ENCODE measurements at regions not wholly inside any gene's neighbourhood (a gene's known extent, or its start where the extent isn't known, plus 50 kb on each side); places are given as distances from the start of the nearest gene placed in this dataset.

DNA sequence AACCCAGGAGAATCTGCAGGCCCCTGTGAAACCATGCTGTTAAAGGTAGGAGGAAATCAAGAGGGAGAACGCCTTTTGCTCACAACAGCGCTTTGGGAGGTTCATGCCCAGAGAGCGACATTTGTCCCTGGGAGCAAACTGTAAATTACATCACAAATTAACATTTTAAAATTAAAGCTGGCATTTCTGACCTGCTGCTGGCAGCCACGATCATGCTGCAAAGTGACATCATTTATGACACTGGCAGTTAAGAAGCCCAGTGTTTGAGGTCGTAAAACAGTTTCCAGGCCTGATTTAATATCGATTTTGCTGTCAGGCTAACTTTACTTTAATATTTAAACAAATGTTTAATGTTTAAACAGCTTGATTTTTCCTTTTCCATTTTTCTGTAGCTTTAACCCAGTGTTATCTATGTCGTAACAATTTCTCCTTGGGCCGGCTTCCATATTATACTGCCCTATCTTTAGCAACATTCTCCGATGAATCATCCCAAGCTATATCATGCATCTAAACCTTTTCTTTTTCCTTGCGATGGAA is 86.5 kb upstream of the NPVF start:
- no peak for DNase-seq

DNA sequence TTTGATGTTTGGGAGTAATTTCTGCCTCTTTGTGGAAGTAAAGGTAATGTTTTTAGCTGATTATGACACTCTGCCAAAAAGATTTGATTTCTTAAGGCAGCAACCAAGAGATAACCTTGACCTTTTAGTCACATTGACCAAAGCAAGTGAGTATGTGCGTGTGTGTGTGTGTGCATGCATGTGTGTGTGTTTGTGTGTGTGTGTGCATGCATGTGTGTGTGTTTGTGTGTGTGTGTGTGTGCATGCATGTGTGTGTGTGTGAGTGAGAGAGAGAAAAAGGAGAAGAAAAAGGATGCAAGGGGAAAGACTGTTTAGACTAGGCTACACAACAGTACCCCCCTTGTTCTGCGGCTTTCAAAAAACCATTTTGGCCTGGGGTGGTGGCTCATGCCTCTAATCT is 88.1 kb upstream of the NPVF start:
- DNase-seq = no peak

DNA sequence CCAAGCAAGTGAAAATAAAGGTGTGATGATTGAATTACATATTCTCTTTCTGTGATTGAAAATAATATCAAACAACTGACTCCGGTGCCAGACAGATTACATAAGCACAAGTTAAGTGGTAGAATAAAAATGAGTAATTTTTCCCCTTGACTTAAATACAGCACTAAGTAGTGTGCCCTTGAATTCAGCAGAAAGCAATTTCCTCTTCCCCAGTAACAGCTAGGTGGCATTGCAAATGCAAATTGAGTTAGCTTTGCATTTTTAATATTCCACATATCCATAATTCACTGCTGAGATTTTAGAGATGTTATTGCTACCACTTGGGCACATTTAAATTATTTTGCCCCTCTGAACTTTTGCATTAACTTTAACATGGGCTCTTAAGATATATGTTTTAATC is 89.8 kb upstream of the NPVF start:
- DNase-seq = no peak

DNA sequence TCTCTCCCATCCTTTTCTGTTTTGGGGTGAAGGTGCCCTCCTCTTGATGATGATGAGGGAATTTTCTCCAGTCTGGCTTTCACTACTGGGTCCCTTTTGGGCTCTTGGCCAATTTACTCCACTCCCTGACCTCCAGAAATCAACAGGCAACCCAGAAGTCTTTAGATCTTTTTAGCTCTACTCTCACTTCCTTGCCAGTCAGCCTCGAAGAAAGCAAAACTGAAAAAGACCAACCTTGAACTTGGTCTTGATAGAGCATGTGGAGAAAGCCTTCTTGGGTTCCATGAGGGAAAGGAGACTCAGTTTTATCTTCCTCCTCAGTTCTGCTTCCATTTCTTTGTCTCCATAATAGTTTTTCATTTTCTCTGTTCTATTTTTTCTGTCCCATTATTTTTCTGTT is 91.4 kb upstream of the NPVF start:
- no peak for DNase-seq

DNA sequence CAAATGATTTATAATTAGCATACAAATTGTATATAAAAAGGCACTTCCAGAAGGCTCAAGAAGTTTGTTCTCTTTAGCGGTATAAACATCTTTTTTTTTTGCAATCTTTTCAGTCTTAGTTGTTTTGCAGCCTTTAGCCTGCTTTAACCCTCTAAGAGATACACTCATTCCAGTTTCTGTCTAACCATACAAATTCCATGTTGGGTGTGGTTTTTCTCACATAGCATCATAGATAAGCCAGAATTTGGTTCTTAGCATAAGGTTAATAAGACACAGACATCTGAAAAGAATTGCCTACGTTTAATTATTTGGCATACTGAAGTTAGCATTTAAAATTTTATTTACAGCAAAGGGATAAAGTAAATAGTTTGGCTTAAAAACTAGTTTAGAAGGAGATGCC is 92.5 kb upstream of the NPVF start:
- no peak for DNase-seq

DNA sequence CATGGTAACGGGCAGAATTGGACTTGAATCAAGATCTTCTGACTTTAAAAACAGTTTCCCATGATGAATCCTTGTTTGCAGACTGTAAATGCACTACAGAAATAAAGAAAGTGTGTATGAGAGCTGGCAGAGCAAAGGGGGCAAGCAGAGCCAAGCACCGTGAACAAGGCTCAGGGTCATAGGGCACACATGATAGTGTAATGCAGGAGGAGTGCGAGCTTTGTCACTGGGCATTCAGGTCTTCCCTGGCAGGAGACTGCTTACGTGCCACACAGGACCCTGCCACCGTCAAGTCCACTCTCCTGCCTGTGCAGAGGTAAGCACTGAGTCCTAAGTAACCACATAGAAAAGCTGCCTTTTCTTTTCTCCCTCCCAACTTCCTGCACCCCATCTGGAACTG is 93.1 kb upstream of the NPVF start:
- no peak for DNase-seq

DNA sequence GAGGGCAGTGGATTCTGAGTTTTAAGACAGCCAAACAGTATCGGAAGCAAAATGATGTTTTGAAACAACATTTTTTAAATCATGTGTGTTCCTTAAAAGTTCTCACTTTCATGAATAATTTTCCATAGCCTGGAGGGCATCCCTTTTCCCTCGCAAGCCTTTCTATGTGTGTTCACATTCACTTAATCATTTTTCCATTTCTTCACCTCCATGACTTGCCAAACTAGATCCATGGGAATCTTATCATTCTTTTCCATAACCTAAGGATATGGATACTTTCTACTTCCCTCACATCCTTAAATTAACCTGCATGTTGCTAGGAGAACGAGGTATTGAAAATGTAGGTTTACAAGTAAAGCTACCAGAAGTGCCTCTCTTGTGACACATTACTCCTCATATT is 94.2 kb upstream of the NPVF start:
- no peak for DNase-seq

DNA sequence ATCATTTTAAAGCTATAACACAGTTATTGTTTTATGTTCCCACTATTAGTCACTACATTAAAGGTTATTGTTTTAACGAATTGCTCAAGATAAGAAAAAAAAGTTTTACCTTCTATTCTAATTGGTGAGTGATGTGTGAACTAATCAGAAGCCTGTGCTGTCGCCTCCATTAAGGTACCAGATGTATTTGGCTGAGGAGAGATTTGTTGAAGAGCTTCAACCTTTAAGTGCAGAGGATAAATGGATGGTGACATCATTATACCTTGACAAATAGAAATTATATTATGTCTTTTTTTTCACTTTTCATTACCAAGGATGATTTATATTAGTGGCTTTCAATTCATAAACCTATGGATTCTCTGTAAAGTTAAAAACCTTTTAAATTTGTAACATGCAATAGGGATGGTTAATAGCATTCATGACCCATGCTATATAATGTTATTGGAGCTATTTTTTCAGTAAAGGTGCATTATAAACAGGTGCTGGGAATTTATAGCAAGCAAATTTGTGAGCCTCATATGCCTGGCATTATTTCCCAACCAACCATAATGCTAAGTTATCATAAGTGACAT is 97.0 kb upstream of the NPVF start:
- DNase-seq = no peak

DNA sequence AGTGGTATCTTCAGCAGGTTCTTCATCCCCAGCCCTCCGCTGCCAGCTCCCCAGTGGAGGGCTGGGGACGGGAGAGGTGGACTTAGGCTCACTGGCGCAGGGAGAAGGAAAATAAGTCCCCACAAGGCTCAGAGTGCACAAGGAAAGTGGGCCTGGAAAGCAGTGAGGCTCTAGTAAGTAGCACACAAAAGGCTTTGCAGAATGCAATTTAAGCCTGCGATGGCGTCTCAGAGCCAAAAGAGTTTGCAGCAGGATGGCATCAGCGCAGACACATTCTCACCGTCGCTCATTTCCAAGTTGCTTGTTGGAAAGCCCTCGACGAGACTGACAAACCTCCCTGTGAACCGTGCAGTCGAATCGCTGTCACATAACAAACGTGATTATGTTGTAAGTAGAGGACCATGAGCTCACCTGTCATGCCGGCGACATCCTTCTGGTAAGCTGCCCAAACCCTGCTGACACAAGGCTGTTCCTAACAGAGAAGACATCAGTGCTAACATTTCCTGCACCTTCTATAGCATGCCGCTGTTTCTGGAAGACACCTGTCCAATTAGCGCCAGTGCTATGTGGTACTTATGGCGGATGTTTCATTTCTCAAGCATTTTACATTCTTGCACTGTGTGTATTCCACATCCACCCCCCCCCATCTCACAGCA is 98.3 kb upstream of the NPVF start:
- no peak for DNase-seq

DNA sequence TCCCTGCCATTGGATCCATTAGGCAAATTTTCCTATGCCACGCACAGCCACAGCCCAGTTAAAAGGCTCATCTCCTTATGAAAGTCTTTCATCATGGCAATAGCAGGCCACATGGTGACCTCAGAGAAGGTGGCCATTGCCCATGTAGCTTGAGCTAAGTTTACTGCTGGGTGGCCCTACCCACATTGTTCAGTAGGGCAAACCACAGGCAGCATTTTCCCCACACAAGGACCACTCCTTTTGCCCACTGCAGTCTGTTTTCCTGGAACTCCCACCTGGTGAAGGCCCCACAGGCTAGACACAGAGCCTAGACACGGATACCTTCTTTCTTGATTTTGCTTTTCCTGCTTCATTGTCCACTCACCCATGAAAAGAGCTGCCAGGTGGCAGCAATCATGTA is 101.5 kb upstream of the NPVF start:
- DNase-seq = no peak

DNA sequence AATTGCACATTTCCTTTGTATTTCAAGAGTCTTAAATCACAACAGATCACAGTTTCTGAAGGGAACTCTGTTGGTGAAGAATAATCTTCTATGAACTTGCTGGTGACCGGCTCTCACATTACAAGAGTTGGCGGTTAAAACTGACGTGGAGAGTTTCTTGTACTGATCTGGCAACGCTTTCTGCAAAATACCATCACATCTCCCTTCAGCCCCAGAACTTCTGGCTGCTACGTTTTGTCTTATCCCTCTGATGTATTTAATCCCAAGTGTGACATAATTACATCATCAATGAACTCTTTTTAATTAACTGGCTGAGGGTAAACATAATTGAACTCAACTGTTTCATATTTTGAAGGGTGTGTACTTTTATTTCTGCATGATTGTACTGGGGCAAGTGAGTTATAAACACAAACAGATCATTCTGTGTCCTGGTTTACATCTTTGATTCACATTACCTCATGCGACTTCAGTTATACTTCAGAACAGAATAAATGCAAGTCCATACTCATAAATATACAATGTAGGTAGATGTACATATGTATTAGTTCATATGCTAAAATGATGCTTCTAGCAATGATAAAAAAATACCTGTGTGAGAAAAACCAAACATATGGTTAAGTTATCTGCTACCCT is 105.1 kb upstream of the NPVF start:
- DNase-seq = no peak

DNA sequence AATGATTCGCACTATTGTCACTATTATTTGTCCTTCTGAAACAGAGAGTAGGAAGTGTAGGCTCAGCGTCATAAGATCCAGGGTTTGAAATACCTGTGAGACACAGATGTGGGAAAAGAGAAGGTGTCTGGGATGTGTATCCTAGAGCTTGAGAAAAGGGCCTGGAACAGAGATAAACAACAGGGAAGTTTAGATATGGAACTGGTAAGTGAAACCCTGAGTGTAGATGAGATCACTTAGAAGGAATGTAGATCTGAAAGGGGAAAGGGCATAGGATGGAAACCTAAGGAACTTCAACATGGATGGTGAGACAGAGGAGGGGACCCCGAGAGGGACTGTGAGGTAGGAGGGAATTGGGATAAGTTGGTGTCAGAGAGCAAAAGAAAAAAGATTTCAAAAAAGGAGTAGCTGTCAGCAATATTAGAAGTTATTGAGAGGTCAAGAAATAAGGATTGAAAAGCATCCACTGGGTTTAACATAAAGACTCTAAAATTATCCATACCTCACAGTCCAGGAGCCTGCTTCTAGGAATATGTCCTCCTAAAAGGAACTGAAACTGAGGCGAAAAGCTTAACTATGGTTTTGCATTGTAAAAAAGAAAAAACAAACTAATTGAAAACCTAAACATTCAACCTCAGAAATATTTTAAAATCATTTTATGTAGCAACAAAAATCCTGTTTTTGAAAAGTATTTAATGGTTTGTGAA is 119.2 kb upstream of the NPVF start:
- DNase-seq = no peak

DNA sequence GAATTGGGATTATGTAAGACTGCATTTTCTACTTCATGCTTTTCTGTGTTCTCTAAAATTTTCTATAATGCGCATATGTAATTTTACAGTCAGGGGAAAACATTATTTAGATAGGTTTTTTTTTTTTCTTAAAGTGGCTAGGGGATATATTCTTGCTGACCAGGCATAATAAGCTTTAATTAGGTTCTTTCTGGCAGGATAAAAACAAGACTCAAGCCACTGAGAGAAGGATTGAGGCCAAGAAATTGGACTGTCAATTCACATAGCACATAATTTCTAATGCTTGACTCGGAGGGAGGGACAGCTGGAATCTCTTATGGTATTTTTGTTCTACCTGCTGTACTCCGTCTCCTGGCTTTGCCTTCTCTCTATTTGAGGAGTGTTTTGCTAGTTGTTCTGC is 119.8 kb upstream of the NPVF start:
- DNase-seq = no peak

DNA sequence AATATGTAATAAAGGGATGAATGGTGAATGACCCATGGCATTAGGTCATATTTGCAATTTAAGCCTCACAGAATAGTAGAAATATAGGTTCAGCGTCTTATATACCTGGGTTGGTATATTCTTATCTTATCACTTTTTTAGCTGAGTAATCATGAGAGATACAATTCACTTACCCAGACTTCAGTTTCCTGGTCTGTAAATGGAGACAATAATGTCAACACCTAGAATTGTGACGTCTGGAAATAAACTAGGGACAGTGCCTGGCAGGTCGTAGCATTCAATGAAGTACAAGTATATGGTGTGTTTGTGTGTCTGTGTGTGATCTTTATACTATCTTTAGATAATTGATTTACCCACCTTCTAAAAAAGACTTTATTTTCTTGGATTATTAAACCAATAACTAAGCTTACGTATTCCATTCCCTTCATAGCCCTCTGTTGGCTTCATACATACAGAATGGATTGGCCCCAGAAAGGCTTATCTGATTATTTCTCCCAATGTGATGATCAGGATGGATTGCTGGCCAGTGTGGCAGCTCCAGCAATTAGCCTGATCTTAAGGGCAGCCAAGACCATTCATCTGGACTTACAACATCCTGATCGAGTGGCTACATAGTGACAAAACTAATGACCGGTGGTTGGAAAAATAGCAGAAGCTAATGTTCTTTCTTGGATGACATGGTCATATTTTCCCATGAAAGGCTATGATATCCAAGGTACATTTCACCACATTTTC is 121.2 kb upstream of the NPVF start:
- DNase-seq = no peak

DNA sequence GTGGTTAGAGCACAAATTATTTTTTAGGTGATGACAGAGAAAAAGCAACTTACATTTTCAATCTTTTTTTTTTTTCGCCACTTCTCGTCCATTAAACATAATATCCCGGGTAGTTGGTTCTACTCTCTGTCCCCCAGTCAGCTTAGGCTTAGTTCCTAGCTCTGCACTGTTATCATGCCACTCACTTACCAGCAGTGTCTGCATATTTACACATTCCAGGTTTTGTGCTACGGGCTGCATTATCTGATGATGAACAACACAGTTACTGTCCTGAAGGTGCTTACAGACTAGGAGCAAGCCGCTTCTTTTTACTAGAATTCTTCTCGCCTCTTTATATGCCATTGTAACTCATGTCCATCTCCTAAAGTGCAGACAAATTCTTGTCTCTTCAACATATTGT is 121.8 kb upstream of the NPVF start:
- no peak for DNase-seq

DNA sequence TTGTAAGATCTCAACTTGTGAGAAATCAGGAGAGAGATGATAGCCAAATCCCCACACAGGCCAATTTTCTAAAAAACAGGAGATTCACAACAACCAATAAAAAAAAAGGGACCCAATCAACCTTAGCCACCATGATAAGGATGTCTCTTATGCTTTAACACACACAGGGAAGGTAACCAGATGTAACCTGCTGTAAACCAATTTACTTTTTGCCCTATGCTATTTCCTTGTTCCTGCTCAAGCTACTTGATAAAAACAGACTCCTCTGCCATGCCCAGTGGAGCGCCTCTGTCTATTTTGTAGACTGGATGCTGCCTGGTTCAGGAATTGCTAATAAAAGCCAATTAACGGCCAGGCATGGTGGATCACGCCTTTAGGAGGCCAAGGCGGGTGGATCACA is 123.5 kb upstream of the NPVF start:
- DNase-seq = no peak

DNA sequence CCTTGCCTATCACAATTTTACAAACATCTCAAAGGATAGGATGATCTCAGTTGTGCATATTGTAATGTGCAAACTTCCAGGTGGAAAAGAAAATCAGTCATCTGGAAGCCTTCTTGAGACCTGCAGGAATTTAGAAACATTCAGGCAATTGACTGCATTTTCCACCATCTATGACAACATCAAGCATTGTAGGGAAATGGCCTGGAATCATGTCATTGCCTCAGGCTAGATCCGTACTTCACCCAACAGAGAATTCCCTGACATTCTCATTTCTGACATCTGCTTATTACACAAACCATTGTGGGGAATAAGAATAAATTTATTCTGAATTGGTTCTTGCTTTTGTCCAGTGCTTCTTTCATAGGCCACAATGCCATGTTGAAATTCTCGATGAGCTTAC is 124.9 kb upstream of the NPVF start:
- no peak for DNase-seq

DNA sequence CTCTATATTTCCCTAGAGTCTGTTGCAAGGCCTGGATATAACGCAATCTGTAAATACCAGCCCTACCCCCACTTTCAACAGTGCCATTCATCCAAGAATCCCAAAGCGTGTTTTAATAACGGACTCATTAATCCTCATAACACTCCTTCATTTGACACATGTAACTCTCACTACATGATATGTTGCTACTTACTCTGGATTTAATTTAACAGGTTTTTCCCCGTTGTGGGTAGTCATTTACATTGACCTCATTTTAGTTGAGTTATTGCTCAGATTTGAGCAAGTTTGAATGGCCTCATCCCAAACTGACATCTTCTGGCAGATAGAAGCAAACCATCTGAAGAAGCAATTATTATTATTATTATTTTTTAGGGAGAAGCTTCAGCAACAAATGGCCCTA is 125.4 kb upstream of the NPVF start:
- DNase-seq = no peak

DNA sequence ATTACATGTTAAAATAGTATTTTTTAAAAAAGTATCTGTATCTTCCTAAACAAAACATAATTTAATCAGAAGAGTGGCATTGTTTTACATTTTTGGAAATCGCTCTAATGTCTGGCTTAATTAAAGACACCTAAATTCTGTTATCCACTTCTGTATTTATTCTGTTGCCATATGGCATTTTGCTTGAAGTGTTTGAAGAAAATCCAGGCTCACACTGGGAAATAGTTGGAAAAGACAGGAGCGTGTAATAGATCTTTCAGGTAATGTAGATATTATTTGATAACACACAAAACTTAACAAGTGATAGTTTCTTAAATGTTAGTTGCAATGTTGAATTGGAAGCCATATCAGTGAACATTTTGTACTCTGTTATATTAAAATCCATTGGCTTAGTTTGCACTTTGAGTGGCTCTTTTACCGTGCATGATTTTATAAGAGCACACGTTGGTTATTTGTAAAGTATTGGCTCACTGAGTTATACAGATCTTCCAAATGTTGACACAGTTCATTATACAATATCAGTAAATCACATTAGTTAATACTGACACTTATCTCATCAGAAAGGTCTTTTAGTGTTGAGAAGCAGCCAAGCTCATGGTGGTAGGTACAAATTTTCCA is 128.4 kb upstream of the NPVF start:
- no peak for DNase-seq

DNA sequence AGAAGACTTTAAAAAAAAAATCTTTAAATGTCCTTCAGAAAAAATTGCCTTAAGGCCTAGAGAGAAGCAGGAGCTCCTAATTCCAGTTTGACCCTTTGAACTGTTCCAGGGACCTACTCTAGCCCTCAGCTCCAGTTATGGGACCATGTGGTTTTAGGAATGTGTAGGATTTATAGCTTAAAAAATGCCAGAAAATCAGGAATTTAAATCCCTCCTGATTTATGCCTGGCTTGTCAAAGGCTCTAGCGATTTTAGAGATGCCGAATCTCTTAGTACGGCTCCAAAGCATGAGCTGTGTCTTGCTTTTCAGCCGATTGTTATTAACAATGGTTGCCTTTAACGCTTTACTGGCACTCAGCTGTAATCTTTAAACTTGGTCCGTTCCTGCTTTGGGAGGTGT is 130.6 kb upstream of the NPVF start:
- DNase-seq = peak; percentile 53

DNA sequence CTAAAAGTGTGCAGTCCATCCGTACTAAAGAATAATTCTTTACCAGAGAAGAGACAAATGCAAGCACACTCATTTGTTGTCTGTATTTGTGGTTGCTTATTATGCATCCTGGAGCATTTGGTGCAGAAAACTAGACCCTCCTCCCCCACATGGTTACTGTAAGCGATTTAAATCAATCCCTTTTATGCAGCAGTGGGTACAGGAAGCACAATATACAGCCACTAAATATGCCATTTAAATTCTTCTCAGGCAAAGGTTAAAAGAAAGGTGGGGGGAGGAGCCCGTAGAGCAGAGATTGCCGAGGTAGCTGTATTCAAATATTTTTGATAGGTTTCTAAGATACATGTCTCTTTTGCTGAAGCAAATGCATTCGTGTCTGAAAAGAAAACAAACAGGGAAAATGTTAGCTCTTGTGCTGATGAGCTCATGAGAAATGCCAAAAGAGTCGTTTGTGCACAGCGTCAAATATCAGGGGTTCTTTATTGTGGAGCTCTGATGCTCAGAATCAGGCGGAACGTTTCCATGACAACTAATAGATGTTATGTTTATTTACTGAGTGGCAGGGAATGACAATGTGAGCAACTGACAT is 131.3 kb upstream of the NPVF start:
- peak; percentile 58 for DNase-seq

DNA sequence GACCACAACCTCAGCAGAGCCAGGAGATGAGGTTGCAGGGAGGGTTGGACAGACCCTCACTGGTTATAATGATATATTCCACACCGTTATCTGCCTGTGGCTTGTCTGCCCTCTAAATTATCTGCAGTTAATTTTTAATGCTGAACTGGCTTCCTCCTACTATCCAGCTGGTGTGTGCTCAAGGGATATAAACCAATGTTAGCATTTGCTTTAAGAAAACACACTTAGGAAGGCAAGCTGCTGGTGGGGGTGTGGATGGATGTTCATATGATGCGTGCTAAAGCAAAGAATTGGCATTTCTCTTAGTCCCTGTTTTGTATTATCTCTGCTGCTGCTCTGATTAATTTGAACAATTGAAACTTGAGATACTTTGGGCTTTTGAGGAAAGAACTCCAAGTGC is 132.2 kb upstream of the NPVF start:
- DNase-seq = no peak

Data from left kidney (tissue), 1 donor.